NOMO-1 treated with DMSO at 0.1 percent for 48 hours (cell line): ENCODE measurements at regions not wholly inside any gene's neighbourhood (a gene's known extent, or its start where the extent isn't known, plus 50 kb on each side); places are given as distances from the start of the nearest gene placed in this dataset.

Experiments
- DNase-seq: peaks from one replicate; lab custom pipeline; 2025; ENCODE audit not compliant: unreplicated experiment; lab: John Stamatoyannopoulos, UW

GRCh38 chr14:42078345-42078744, 471.7 kb downstream of the LRFN5 start:
- no peak for DNase-seq

GRCh38 chr14:42070031-42070430, 463.4 kb downstream of the LRFN5 start:
- DNase-seq: no peak

GRCh38 chr14:42057111-42057510, 450.4 kb downstream of the LRFN5 start:
- no peak for DNase-seq

GRCh38 chr14:42047421-42048055, 440.9 kb downstream of the LRFN5 start:
- no peak for DNase-seq

GRCh38 chr14:42045383-42045782, 438.7 kb downstream of the LRFN5 start:
- DNase-seq: no peak

- DNase-seq: no peak
Observed at GRCh38 chr14:42028607-42029006, 421.9 kb downstream of the LRFN5 start.

- DNase-seq: no peak
Observed at GRCh38 chr14:42027271-42027670, 420.6 kb downstream of the LRFN5 start.

- DNase-seq: no peak
Observed at GRCh38 chr14:42023452-42023851, 416.8 kb downstream of the LRFN5 start.

GRCh38 chr14:42014301-42014700, 407.6 kb downstream of the LRFN5 start:
- no peak for DNase-seq

GRCh38 chr14:42013559-42013958, 406.9 kb downstream of the LRFN5 start:
- no peak for DNase-seq

- DNase-seq: no peak
Observed at GRCh38 chr14:42013153-42013552, 406.5 kb downstream of the LRFN5 start.

- no peak for DNase-seq
Observed at GRCh38 chr14:42011221-42011620, 404.5 kb downstream of the LRFN5 start.

GRCh38 chr14:42004321-42004720, 397.6 kb downstream of the LRFN5 start:
- no peak for DNase-seq

GRCh38 chr14:42002141-42002540, 395.5 kb downstream of the LRFN5 start:
- no peak for DNase-seq

GRCh38 chr14:42001431-42001830, 394.8 kb downstream of the LRFN5 start:
- DNase-seq: no peak

GRCh38 chr14:42000450-42000849, 393.8 kb downstream of the LRFN5 start:
- no peak for DNase-seq

GRCh38 chr14:41993687-41994086, 387.0 kb downstream of the LRFN5 start:
- DNase-seq: no peak

- no peak for DNase-seq
Observed at GRCh38 chr14:41986700-41987099, 380.0 kb downstream of the LRFN5 start.

- peak; percentile 34 for DNase-seq
Observed at GRCh38 chr14:41986083-41986645, 379.5 kb downstream of the LRFN5 start.

GRCh38 chr14:41973178-41973577, 366.5 kb downstream of the LRFN5 start:
- peak; percentile 49 for DNase-seq

GRCh38 chr14:41972531-41972930, 365.9 kb downstream of the LRFN5 start:
- DNase-seq: no peak

GRCh38 chr14:41960281-41960680, 353.6 kb downstream of the LRFN5 start:
- DNase-seq: no peak

- no peak for DNase-seq
Observed at GRCh38 chr14:41957459-41957858, 350.8 kb downstream of the LRFN5 start.
